Left hindlimb (tissue), 1 donor: ENCODE measurements at regions not wholly inside any gene's neighbourhood (a gene's known extent, or its start where the extent isn't known, plus 50 kb on each side); places are given as distances from the start of the nearest gene placed in this dataset.

Experiments
- DNase-seq: peaks from one replicate; pipeline ENCODE4 v3.0.0-alpha.2; 2018

- no peak for DNase-seq
These were observed 682.9 kb upstream of the ADAMTS5 start for GRCh38 chr21:27649762-27650161.

GRCh38 chr21:27649323-27649722 lies 682.4 kb upstream of the ADAMTS5 start:
- no peak for DNase-seq

DNA sequence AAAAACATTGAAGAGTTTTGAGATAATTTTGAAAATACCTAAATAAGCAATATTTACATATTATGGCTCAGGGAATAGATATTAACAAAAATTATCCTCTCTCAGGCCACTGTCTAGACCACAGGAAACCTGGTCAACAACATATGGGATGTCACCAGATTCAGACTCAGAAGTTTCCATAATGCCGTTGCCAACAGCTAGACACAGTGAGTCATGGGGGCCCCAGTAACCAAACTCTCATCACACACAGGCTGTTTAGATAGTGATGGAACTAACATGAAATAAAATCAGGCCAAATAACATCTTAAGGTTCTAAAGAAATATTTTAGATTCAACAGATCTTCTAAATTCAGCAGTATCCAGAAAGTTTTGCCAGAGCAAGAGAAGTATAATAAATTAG lies 681.7 kb upstream of the ADAMTS5 start:
- DNase-seq: no peak

DNA sequence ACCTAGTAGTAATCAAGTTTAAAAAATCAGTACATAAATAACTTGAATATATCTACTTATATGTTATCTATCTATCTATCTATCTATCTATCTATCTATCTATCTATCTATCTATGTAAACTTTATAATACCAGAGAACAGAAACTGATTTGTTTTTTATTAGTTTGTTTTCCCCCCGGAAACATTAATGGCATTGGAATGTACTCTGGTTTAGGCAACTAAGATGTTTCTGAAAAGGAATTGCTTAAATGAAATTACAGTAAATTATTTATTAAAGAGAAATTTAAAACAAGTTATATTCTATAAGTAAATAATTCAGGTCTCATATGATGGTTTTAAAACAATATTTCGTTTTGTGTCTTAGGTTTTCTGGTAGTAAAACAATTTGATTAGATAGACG lies 681.0 kb upstream of the ADAMTS5 start:
- DNase-seq: no peak

DNA sequence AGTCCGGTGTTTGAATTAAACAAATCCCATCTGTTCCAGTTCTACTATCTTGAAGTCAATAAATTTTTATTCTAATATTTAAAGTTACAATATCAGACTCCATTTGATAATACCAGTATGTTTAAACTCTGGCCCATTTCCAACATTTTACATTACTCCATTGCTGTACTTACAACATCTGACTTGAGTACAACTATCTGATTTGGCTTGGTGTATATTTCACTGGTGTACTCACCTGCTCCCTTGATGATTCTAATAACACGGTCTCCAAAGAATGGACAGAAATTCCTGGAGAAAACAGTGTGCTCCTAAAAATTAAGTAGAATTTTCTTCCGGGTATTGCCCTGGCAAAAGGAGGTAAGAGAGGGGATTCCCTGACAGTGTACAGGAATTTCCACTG lies 680.5 kb upstream of the ADAMTS5 start:
- no peak for DNase-seq

- DNase-seq: no peak
These were observed 679.8 kb upstream of the ADAMTS5 start for GRCh38 chr21:27646691-27647090.

DNA sequence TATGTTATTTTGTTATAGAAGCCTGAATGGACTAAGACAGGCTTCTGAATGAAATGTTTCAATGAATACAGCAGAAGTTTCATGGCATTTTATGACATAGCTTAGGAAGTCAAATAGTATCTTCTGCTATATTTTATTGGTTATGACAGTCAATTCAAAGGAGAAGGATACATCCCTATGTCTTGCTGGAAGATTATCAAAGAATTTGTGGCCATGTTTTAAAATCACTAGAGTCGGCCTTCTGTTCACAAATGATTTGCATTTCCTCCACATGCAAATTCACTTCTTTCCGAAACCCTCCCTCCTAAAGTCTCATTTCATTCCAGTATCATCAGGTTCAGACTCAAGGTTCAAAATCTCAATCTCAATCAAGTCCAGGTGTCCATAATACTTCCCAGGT lies 679.2 kb upstream of the ADAMTS5 start:
- DNase-seq: no peak

GRCh38 chr21:27645285-27645684 lies 678.4 kb upstream of the ADAMTS5 start:
- DNase-seq: no peak

- no peak for DNase-seq
These were observed 676.4 kb upstream of the ADAMTS5 start for GRCh38 chr21:27643326-27643725.

- DNase-seq: no peak
These were observed 672.4 kb upstream of the ADAMTS5 start for GRCh38 chr21:27639286-27639685.

- no peak for DNase-seq
These were observed 669.8 kb upstream of the ADAMTS5 start for GRCh38 chr21:27636656-27637055.

DNA sequence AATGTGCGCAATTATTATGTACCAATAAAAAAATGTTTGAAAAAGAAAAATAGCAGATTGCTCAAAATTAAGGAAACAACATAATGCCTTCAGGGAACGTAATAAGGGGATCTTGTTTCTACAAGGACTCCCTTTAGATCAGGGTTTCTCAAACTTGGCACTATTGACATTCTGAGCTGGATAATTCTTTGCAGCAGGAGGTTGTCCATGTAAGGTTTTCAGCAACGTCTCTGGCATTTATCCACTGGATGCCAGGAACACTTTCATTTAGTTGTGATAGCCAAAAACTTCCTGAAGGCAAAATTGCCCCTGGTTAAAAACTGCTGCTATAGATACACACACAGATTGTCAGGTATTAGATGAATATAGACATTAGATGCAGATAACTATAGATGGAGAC lies 666.7 kb upstream of the ADAMTS5 start:
- DNase-seq: no peak

GRCh38 chr21:27631471-27631870 lies 664.6 kb upstream of the ADAMTS5 start:
- DNase-seq: no peak

- DNase-seq: no peak
These were observed 655.7 kb upstream of the ADAMTS5 start for GRCh38 chr21:27622631-27623030.

DNA sequence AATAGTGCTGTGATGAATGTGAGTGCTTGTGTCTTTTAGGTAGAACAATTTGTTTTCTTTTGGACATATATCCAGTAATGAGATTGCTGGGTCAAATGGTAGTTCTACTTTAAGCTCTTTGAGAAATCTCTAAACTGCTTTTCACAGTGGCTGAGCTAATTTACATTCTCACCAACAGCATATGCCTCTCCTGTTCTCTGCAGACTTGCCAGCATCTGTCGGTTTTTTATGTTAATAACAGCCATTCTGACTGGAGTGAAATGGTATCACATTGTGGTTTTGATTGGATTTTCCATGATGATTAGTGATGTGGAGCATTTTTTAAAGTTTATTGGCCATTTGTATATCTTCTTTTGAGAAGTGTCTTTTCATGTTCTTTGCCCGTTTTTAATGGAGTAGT lies 647.3 kb upstream of the ADAMTS5 start:
- no peak for DNase-seq

DNA sequence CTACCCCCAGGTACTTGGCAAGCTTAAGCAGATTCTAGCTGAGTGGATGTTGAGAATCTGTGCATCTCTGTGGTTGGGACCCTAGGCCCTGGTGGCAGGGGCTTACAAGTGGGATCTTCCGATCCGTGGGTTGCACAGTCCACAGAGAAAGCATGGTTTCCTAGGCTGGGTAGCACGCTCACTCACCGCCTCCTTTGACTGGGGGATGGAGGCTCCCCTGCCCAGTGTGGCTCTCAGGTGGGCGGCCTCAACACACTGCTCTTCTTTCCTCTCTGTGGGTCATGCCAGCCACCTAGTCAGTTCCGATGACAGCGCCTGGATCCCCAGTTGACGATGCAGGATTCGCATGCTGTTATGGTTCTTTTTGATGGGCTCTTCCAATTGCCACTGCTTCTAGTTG lies 639.5 kb upstream of the ADAMTS5 start:
- no peak for DNase-seq

GRCh38 chr21:27596196-27596595 lies 629.3 kb upstream of the ADAMTS5 start:
- DNase-seq: no peak

- DNase-seq: no peak
These were observed 628.8 kb upstream of the ADAMTS5 start for GRCh38 chr21:27595716-27596115.

- DNase-seq: peak; percentile 76
These were observed 623.4 kb upstream of the ADAMTS5 start for GRCh38 chr21:27590271-27590670.

DNA sequence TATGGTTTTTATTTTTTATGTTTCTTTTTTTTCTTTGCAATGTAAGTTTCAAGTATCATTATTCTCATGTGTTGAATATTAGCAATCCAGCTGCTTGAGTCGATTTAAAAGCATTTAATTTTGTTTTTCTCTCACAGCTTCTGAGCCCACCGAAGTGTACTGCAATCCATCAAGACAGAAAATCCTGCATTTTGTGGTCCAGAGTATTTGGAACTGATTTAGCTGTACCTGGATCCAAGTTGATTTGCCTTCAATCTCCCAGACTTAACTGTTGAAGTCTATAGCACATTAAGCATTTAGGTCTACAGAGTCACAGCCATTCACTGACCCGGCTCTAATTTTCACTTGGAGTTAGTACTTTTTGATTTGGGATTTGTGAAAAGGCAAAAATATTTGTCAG lies 622.9 kb upstream of the ADAMTS5 start:
- DNase-seq: no peak

GRCh38 chr21:27586986-27587385 lies 620.1 kb upstream of the ADAMTS5 start:
- no peak for DNase-seq

DNA sequence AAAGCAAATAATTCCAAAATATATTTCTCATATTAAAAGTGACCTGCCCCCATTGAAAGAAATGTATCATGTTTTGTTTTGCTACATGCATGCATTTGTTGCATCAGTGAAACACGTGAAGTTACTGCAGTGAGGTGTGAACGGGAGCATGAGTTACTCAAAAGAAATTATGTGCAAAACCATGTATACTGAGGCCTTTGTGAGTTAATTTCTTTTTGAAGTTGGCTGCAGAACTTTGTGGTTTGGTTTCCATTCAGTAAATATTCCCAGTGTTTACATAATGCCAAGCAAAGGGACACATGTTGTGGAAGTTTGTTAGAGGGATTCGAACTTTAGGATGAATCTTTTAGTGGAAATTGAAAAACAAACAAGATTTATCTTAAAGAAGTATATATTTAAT lies 619.4 kb upstream of the ADAMTS5 start:
- DNase-seq: no peak

DNA sequence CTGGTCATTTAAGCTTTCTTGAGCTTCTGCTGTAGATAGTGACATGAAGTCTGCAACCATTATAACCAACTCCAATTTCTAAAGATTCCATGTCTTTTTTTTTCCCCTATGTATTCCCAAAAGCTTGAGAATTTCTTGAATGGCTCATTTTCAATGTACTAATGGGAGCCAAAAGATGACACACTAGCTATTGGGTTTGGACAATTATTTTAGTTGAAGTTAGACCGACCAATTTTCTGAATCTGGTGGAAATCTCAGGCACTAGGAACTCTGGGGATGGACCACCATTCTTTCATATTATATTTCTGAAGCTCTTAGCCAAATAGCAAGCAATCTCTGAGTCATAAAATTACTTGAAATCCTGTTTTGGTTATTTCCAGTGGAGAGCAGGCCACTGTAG lies 617.4 kb upstream of the ADAMTS5 start:
- no peak for DNase-seq

DNA sequence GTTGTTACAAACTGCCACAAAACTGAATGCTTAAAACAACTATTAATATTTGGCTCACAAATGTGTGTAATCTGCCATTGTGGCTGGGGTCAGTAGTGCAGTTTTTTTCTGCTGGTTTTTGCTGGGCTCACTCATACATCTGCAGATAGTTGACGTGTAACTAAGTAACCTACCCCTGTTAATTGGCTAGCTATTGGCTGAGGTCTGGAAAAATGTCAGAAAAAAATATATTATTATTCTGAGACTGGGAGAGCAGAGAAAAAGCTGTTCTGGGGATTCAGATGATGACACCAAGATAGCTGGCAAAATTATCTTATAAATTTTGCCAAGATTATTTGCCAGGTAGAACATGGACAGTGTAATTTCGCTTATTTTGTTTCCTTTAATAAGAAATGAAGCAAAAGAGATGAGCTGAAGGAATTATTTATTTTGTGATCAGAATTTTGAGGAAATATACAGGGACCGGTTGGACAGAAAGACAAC lies 616.1 kb upstream of the ADAMTS5 start:
- DNase-seq: no peak

DNA sequence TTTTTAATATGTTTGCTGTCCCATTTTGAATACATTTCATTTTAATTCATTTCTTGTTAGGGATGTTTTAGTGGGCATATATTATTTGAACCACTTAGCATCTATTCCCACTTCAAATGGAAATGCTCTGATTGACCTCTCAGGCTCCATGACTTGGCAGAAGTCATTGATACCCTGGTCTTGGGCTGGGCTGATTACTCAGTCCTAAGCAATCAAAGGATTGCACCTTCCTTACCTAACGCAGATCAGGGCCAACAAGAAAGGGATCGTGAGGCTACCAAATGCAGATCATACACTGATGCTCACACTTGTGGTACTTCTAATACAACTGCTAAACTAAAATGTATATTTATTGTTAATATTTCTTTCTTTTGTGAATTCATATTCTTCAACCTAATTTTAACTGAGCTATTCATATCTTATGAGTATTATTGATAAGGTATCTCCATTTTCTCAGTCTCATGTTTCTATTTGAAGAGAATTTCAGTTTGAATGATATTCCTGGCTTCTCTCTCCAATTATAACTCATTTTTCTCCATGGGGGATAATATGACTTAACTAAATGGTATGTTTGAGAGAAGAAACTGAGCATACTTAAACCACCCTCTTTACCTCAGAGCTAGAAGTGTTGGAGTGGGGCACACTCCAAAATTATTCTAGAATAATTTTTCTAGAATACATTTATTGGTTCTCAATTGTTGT lies 615.5 kb upstream of the ADAMTS5 start:
- DNase-seq: no peak
